ENCODE measurements at regions not wholly inside any gene's neighbourhood (a gene's known extent, or its start where the extent isn't known, plus 50 kb on each side); places are given as distances from the start of the nearest gene placed in this dataset.

- Histone ChIP-seq H3K27ac (ENCODE audit: low read length) (no peak overlapping the region), H3K4me2 (ENCODE audit: low read depth, low read length, poor library complexity, severe bottlenecking) (no peak overlapping the region), H3K4me3 (ENCODE audit: low read length) (no peak overlapping the region), H3K4me1 (ENCODE audit: low read length) (no peaks in the 10 kb centered on the region), H3K79me2 (ENCODE audit: low read length) (no peaks in the 10 kb centered on the region), H3K9me2 (replicated peaks; ENCODE audit: insufficient read depth, low read length) (no peaks in the 10 kb centered on the region), H3K9ac (ENCODE audit: low read length) (no peak overlapping the region), H3K36me3 (ENCODE audit: insufficient read depth, low read length) (no peaks in the 10 kb centered on the region), H2AFZ (ENCODE audit: low read length) (no peak overlapping the region), H4K20me1 (ENCODE audit: insufficient read depth, low read depth, low read length) (no peaks in the 10 kb centered on the region), H3K27me3 (ENCODE audit: low read length) (no peaks in the 10 kb centered on the region), H3K9me3 (ENCODE audit: low read length) (peaks cover 9% of the 10 kb centered on the region; the same call in 1 of the 2 replicates)
- no peak for DNase-seq
These were observed 737.7 kb downstream of the FRK start for GRCh38 chr6:115323001-115323400.

- Histone ChIP-seq H3K9ac (ENCODE audit: low read length) (no peak overlapping the region), H3K4me1 (ENCODE audit: low read length) (no peaks in the 10 kb centered on the region), H4K20me1 (ENCODE audit: insufficient read depth, low read depth, low read length) (no peaks in the 10 kb centered on the region), H2AFZ (ENCODE audit: low read length) (no peak overlapping the region), H3K9me3 (ENCODE audit: low read length) (peaks cover 12% of the 10 kb centered on the region; the same call in 1 of the 2 replicates), H3K27ac (ENCODE audit: low read length) (no peak overlapping the region), H3K9me2 (replicated peaks; ENCODE audit: insufficient read depth, low read length) (no peaks in the 10 kb centered on the region), H3K36me3 (ENCODE audit: insufficient read depth, low read length) (no peaks in the 10 kb centered on the region), H3K27me3 (ENCODE audit: low read length) (no peaks in the 10 kb centered on the region), H3K79me2 (ENCODE audit: low read length) (no peaks in the 10 kb centered on the region), H3K4me2 (ENCODE audit: low read depth, low read length, poor library complexity, severe bottlenecking) (no peak overlapping the region), H3K4me3 (ENCODE audit: low read length) (no peak overlapping the region)
- DNase-seq = no peak
These were observed 740.9 kb downstream of the FRK start for GRCh38 chr6:115319823-115320222.

GRCh38 chr6:115310156-115310555 lies 750.5 kb downstream of the FRK start:
- Histone ChIP-seq H4K20me1 (ENCODE audit: insufficient read depth, low read depth, low read length) (no peaks in the 10 kb centered on the region), H3K79me2 (ENCODE audit: low read length) (no peaks in the 10 kb centered on the region)

GRCh38 chr6:115302731-115303130 lies 758.0 kb downstream of the FRK start:
- Histone ChIP-seq H2AFZ (ENCODE audit: low read length) (no peak overlapping the region), H4K20me1 (ENCODE audit: insufficient read depth, low read depth, low read length) (no peaks in the 10 kb centered on the region), H3K9me3 (ENCODE audit: low read length) (no peaks in the 10 kb centered on the region), H3K4me1 (ENCODE audit: low read length) (no peaks in the 10 kb centered on the region), H3K9me2 (replicated peaks; ENCODE audit: insufficient read depth, low read length) (no peaks in the 10 kb centered on the region), H3K27ac (ENCODE audit: low read length) (no peak overlapping the region), H3K4me2 (ENCODE audit: low read depth, low read length, poor library complexity, severe bottlenecking) (no peak overlapping the region), H3K9ac (ENCODE audit: low read length) (no peak overlapping the region), H3K79me2 (ENCODE audit: low read length) (no peaks in the 10 kb centered on the region), H3K27me3 (ENCODE audit: low read length) (no peaks in the 10 kb centered on the region), H3K4me3 (ENCODE audit: low read length) (no peak overlapping the region), H3K36me3 (ENCODE audit: insufficient read depth, low read length) (no peaks in the 10 kb centered on the region)
- no peak for DNase-seq

More at GRCh38 chr6:115310156-115310555, 750.5 kb downstream of the FRK start:
- peaks cover 13% of the 10 kb centered on the region for H3K9me3 ChIP-seq (ENCODE audit: low read length)
- DNase-seq = no peak
- H3K27me3 ChIP-seq (ENCODE audit: low read length) = no peaks in the 10 kb centered on the region
- H3K4me3 ChIP-seq (ENCODE audit: low read length) = no peak overlapping the region
- H3K36me3 ChIP-seq (ENCODE audit: insufficient read depth, low read length) = no peaks in the 10 kb centered on the region
- no peak overlapping the region for H3K27ac ChIP-seq (ENCODE audit: low read length)
- no peak overlapping the region for H3K9ac ChIP-seq (ENCODE audit: low read length)
- no peak overlapping the region for H3K4me2 ChIP-seq (ENCODE audit: low read depth, low read length, poor library complexity, severe bottlenecking)
- H2AFZ ChIP-seq (ENCODE audit: low read length) = no peak overlapping the region
- no peaks in the 10 kb centered on the region for H3K9me2 ChIP-seq (replicated peaks; ENCODE audit: insufficient read depth, low read length)
- no peaks in the 10 kb centered on the region for H3K4me1 ChIP-seq (ENCODE audit: low read length)

GRCh38 chr6:115287467-115287866 lies 773.2 kb downstream of the FRK start:
- no peaks in the 10 kb centered on the region; the same call in 1 of the 2 replicates for H3K36me3 ChIP-seq (ENCODE audit: insufficient read depth, low read length)
- H3K27ac ChIP-seq (ENCODE audit: low read length) = no peak overlapping the region
- no peak overlapping the region for H3K4me3 ChIP-seq (ENCODE audit: low read length)
- H3K4me1 ChIP-seq (ENCODE audit: low read length) = no peaks in the 10 kb centered on the region
- no peaks in the 10 kb centered on the region for H3K27me3 ChIP-seq (ENCODE audit: low read length)
- H3K9ac ChIP-seq (ENCODE audit: low read length) = no peak overlapping the region
- H3K4me2 ChIP-seq (ENCODE audit: low read depth, low read length, poor library complexity, severe bottlenecking) = no peak overlapping the region
- H3K79me2 ChIP-seq (ENCODE audit: low read length) = no peaks in the 10 kb centered on the region
- peaks cover 7% of the 10 kb centered on the region for H3K9me3 ChIP-seq (ENCODE audit: low read length)
- no peaks in the 10 kb centered on the region for H3K9me2 ChIP-seq (replicated peaks; ENCODE audit: insufficient read depth, low read length)
- no peak overlapping the region for H2AFZ ChIP-seq (ENCODE audit: low read length)
- no peak for DNase-seq
- no peaks in the 10 kb centered on the region for H4K20me1 ChIP-seq (ENCODE audit: insufficient read depth, low read depth, low read length)

- Histone ChIP-seq H3K9ac (ENCODE audit: low read length) (no peak overlapping the region), H3K4me1 (ENCODE audit: low read length) (no peaks in the 10 kb centered on the region), H3K9me2 (replicated peaks; ENCODE audit: insufficient read depth, low read length) (no peaks in the 10 kb centered on the region), H2AFZ (ENCODE audit: low read length) (no peak overlapping the region), H3K27ac (ENCODE audit: low read length) (no peak overlapping the region), H3K4me3 (ENCODE audit: low read length) (no peak overlapping the region), H3K27me3 (ENCODE audit: low read length) (no peaks in the 10 kb centered on the region), H4K20me1 (ENCODE audit: insufficient read depth, low read depth, low read length) (no peaks in the 10 kb centered on the region), H3K4me2 (ENCODE audit: low read depth, low read length, poor library complexity, severe bottlenecking) (no peak overlapping the region), H3K9me3 (ENCODE audit: low read length) (peaks cover 19% of the 10 kb centered on the region), H3K36me3 (ENCODE audit: insufficient read depth, low read length) (no peaks in the 10 kb centered on the region), H3K79me2 (ENCODE audit: low read length) (no peaks in the 10 kb centered on the region)
- no peak for DNase-seq
These were observed 783.7 kb downstream of the FRK start for GRCh38 chr6:115276881-115277565.

GRCh38 chr6:115272311-115272710 lies 788.4 kb downstream of the FRK start:
- H4K20me1 ChIP-seq (ENCODE audit: insufficient read depth, low read depth, low read length) = no peaks in the 10 kb centered on the region
- no peaks in the 10 kb centered on the region for H3K27me3 ChIP-seq (ENCODE audit: low read length)
- no peak for DNase-seq
- no peaks in the 10 kb centered on the region for H3K79me2 ChIP-seq (ENCODE audit: low read length)
- no peak overlapping the region for H3K4me3 ChIP-seq (ENCODE audit: low read length)
- no peak overlapping the region for H3K9ac ChIP-seq (ENCODE audit: low read length)
- no peak overlapping the region for H3K4me2 ChIP-seq (ENCODE audit: low read depth, low read length, poor library complexity, severe bottlenecking)
- no peaks in the 10 kb centered on the region for H3K36me3 ChIP-seq (ENCODE audit: insufficient read depth, low read length)
- no peaks in the 10 kb centered on the region for H3K4me1 ChIP-seq (ENCODE audit: low read length)
- H3K9me2 ChIP-seq (replicated peaks; ENCODE audit: insufficient read depth, low read length) = no peaks in the 10 kb centered on the region
- H3K27ac ChIP-seq (ENCODE audit: low read length) = no peak overlapping the region
- H3K9me3 ChIP-seq (ENCODE audit: low read length) = peaks cover 19% of the 10 kb centered on the region
- H2AFZ ChIP-seq (ENCODE audit: low read length) = no peak overlapping the region

GRCh38 chr6:115271434-115271833 lies 789.3 kb downstream of the FRK start:
- H3K4me1 ChIP-seq (ENCODE audit: low read length) = no peaks in the 10 kb centered on the region
- no peak overlapping the region for H3K27ac ChIP-seq (ENCODE audit: low read length)
- H3K79me2 ChIP-seq (ENCODE audit: low read length) = no peaks in the 10 kb centered on the region
- no peaks in the 10 kb centered on the region for H3K27me3 ChIP-seq (ENCODE audit: low read length)
- no peak overlapping the region for H3K9ac ChIP-seq (ENCODE audit: low read length)
- DNase-seq = no peak
- no peaks in the 10 kb centered on the region for H3K36me3 ChIP-seq (ENCODE audit: insufficient read depth, low read length)
- H3K9me2 ChIP-seq (replicated peaks; ENCODE audit: insufficient read depth, low read length) = no peaks in the 10 kb centered on the region
- peaks cover 19% of the 10 kb centered on the region for H3K9me3 ChIP-seq (ENCODE audit: low read length)
- no peaks in the 10 kb centered on the region for H4K20me1 ChIP-seq (ENCODE audit: insufficient read depth, low read depth, low read length)
- no peak overlapping the region for H3K4me3 ChIP-seq (ENCODE audit: low read length)
- H3K4me2 ChIP-seq (ENCODE audit: low read depth, low read length, poor library complexity, severe bottlenecking) = no peak overlapping the region
- H2AFZ ChIP-seq (ENCODE audit: low read length) = no peak overlapping the region

Measured in Karpas-422 (cell line).